ENCODE measurements at regions not wholly inside any gene's neighbourhood (a gene's known extent, or its start where the extent isn't known, plus 50 kb on each side); places are given as distances from the start of the nearest gene placed in this dataset.

- no peaks in the 10 kb centered on the region for H3K9me3 ChIP-seq (ENCODE audit: control insufficient read depth in 2 of 2, low read length in 2 of 2)
- ATAC-seq (ENCODE audit: low read depth in 2 of 2) = no peak
- no peaks in the 10 kb centered on the region for H3K36me3 ChIP-seq (ENCODE audit: control insufficient read depth, insufficient read depth, low read length)
- H3K27me3 Mint-ChIP-seq = no peaks in the 10 kb centered on the region
- no peak overlapping the region for H3K27ac ChIP-seq (ENCODE audit: insufficient read depth, low read length, poor library complexity, severe bottlenecking)
- H3K27ac Mint-ChIP-seq = no peak overlapping the region
- no peaks in the 10 kb centered on the region for H3K36me3 Mint-ChIP-seq
- H3K4me3 ChIP-seq (ENCODE audit: low read depth, low read length) = no peak overlapping the region
- no peak for DNase-seq
- no peak overlapping the region for H3K4me3 Mint-ChIP-seq
- no peaks in the 10 kb centered on the region for H3K27me3 ChIP-seq (ENCODE audit: control insufficient read depth, insufficient read depth, low read length)
- H3K4me1 ChIP-seq (ENCODE audit: control insufficient read depth, insufficient read depth, low read length, poor library complexity, severe bottlenecking) = no peaks in the 10 kb centered on the region
- peaks cover 0 to 4% (median 0%) of the 10 kb centered on the region in 7 donors for H3K9me3 Mint-ChIP-seq
- no peaks in the 10 kb centered on the region for H3K4me1 Mint-ChIP-seq
Observed at GRCh38 chr18:11388755-11389680, 220.4 kb upstream of the SLC35G4 start.

DNA sequence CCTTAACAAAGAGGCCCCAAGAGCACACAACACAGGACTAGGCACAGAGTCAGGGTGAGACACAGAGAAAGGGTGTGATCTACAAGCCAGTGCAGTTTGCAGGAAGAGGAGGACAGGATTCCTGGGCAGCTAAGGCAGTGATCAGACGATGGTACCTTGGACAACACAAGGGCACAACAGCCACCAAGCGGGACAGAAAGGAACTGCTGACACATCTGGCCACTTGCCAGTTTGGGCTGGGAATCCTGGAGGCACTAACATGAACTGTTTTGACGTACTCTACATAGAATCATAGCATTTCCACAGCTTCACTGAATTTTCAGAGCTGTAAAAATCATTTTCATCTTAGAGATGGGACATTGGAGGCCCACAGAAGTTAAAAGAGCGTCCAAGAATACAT is 221.5 kb upstream of the SLC35G4 start:
- Mint-ChIP-seq H3K4me1 (no peaks in the 10 kb centered on the region), H3K27me3 (no peaks in the 10 kb centered on the region), H3K36me3 (no peaks in the 10 kb centered on the region), H3K4me3 (no peak overlapping the region), H3K27ac (no peak overlapping the region), H3K9me3 (peaks cover 0 to 4% (median 0%) of the 10 kb centered on the region in 7 donors)
- Histone ChIP-seq H3K27ac (ENCODE audit: insufficient read depth, low read length, poor library complexity, severe bottlenecking) (no peak overlapping the region), H3K27me3 (ENCODE audit: control insufficient read depth, insufficient read depth, low read length) (no peaks in the 10 kb centered on the region), H3K9me3 (ENCODE audit: control insufficient read depth in 2 of 2, low read length in 2 of 2) (no peaks in the 10 kb centered on the region), H3K36me3 (ENCODE audit: control insufficient read depth, insufficient read depth, low read length) (no peaks in the 10 kb centered on the region), H3K4me1 (ENCODE audit: control insufficient read depth, insufficient read depth, low read length, poor library complexity, severe bottlenecking) (no peaks in the 10 kb centered on the region), H3K4me3 (ENCODE audit: low read depth, low read length) (no peak overlapping the region)
- ATAC-seq (ENCODE audit: low read depth in 2 of 2) = no peak
- DNase-seq = no peak

GRCh38 chr18:11383381-11383780 is 226.0 kb upstream of the SLC35G4 start:
- no peaks in the 10 kb centered on the region for H3K9me3 ChIP-seq (ENCODE audit: control insufficient read depth in 2 of 2, low read length in 2 of 2)
- Mint-ChIP-seq H3K4me3 (no peak overlapping the region), H3K4me1 (no peaks in the 10 kb centered on the region), H3K27ac (no peak overlapping the region), H3K27me3 (no peaks in the 10 kb centered on the region), H3K9me3 (peaks cover 0 to 3% (median 0%) of the 10 kb centered on the region in 7 donors), H3K36me3 (no peaks in the 10 kb centered on the region)
- no peak overlapping the region for H3K27ac ChIP-seq (ENCODE audit: insufficient read depth, low read length, poor library complexity, severe bottlenecking)
- ATAC-seq (ENCODE audit: low read depth in 2 of 2) (no peak), DNase-seq (no peak)
- no peaks in the 10 kb centered on the region for H3K4me1 ChIP-seq (ENCODE audit: control insufficient read depth, insufficient read depth, low read length, poor library complexity, severe bottlenecking)
- H3K27me3 ChIP-seq (ENCODE audit: control insufficient read depth, insufficient read depth, low read length) = no peaks in the 10 kb centered on the region
- no peak overlapping the region for H3K4me3 ChIP-seq (ENCODE audit: low read depth, low read length)
- H3K36me3 ChIP-seq (ENCODE audit: control insufficient read depth, insufficient read depth, low read length) = no peaks in the 10 kb centered on the region

DNA sequence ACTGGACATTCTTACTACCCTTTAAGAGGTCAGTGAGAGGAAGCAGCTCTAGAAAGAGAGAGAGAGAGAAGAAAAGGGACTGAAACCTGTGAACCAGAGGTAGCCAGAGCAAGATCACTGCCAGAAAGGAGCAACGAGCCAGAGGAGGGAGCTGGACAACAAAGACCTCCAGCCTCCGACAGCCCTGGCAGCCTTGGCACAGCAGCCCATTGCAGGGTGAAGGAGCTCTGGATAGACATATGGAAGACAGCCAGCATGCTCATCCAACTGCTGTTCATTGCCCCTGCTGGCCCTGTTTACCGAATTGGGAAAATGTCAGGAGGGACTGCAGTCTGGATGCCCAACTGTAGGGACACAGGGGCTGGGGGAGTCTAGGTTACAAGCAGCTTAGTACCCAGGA is 228.4 kb upstream of the SLC35G4 start:
- Histone ChIP-seq H3K9me3 (ENCODE audit: control insufficient read depth in 2 of 2, low read length in 2 of 2) (no peaks in the 10 kb centered on the region), H3K27me3 (ENCODE audit: control insufficient read depth, insufficient read depth, low read length) (no peaks in the 10 kb centered on the region), H3K36me3 (ENCODE audit: control insufficient read depth, insufficient read depth, low read length) (no peaks in the 10 kb centered on the region), H3K4me1 (ENCODE audit: control insufficient read depth, insufficient read depth, low read length, poor library complexity, severe bottlenecking) (no peaks in the 10 kb centered on the region), H3K27ac (ENCODE audit: insufficient read depth, low read length, poor library complexity, severe bottlenecking) (no peak overlapping the region), H3K4me3 (ENCODE audit: low read depth, low read length) (no peak overlapping the region)
- Mint-ChIP-seq H3K9me3 (peaks cover 0 to 3% (median 0%) of the 10 kb centered on the region in 7 donors), H3K36me3 (no peaks in the 10 kb centered on the region), H3K4me3 (no peak overlapping the region), H3K27ac (no peak overlapping the region), H3K27me3 (no peaks in the 10 kb centered on the region), H3K4me1 (no peaks in the 10 kb centered on the region)
- no peak for ATAC-seq (ENCODE audit: low read depth in 2 of 2)
- no peak for DNase-seq

DNA sequence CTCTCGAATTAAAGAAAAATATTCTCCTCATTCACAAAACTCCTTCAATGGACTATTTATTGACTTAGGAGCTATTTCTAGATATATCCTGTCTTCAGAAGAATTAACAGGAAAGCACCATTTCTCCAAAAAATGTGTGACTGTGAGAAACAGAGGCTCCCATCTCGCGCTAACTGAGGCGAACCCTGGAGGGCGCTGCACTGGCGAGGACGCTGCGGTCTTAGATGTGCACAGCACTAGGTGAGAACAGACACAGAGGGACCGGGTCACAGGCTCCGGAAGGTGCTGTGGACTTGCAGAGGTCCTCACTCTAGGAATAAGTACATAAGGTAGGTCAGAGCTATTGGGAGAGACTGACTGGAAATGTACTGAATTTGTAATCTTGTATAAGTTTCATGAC is 229.7 kb upstream of the SLC35G4 start:
- DNase-seq = no peak
- no peaks in the 10 kb centered on the region for H3K4me1 ChIP-seq (ENCODE audit: control insufficient read depth, insufficient read depth, low read length, poor library complexity, severe bottlenecking)
- Mint-ChIP-seq H3K27me3 (no peaks in the 10 kb centered on the region), H3K36me3 (no peaks in the 10 kb centered on the region), H3K4me3 (no peak overlapping the region), H3K27ac (no peak overlapping the region), H3K9me3 (peaks cover 0 to 3% (median 0%) of the 10 kb centered on the region in 7 donors), H3K4me1 (no peaks in the 10 kb centered on the region)
- ATAC-seq (ENCODE audit: low read depth in 2 of 2) = no peak
- H3K27me3 ChIP-seq (ENCODE audit: control insufficient read depth, insufficient read depth, low read length) = no peaks in the 10 kb centered on the region
- H3K36me3 ChIP-seq (ENCODE audit: control insufficient read depth, insufficient read depth, low read length) = no peaks in the 10 kb centered on the region
- no peak overlapping the region for H3K4me3 ChIP-seq (ENCODE audit: low read depth, low read length)
- H3K27ac ChIP-seq (ENCODE audit: insufficient read depth, low read length, poor library complexity, severe bottlenecking) = no peak overlapping the region
- no peaks in the 10 kb centered on the region for H3K9me3 ChIP-seq (ENCODE audit: control insufficient read depth in 2 of 2, low read length in 2 of 2)

GRCh38 chr18:11377766-11378540 is 228.6 kb upstream of the PIEZO2 start:
- Mint-ChIP-seq H3K27ac (no peak overlapping the region), H3K9me3 (peaks cover 0 to 3% (median 0%) of the 10 kb centered on the region in 7 donors), H3K27me3 (no peaks in the 10 kb centered on the region), H3K4me1 (no peaks in the 10 kb centered on the region), H3K36me3 (no peaks in the 10 kb centered on the region), H3K4me3 (no peak overlapping the region)
- Histone ChIP-seq H3K4me3 (ENCODE audit: low read depth, low read length) (no peak overlapping the region), H3K9me3 (ENCODE audit: control insufficient read depth in 2 of 2, low read length in 2 of 2) (no peaks in the 10 kb centered on the region), H3K4me1 (ENCODE audit: control insufficient read depth, insufficient read depth, low read length, poor library complexity, severe bottlenecking) (no peaks in the 10 kb centered on the region), H3K27me3 (ENCODE audit: control insufficient read depth, insufficient read depth, low read length) (no peaks in the 10 kb centered on the region), H3K27ac (ENCODE audit: insufficient read depth, low read length, poor library complexity, severe bottlenecking) (no peak overlapping the region), H3K36me3 (ENCODE audit: control insufficient read depth, insufficient read depth, low read length) (no peaks in the 10 kb centered on the region)
- DNase-seq = no peak
- ATAC-seq (ENCODE audit: low read depth in 2 of 2) = no peak

DNA sequence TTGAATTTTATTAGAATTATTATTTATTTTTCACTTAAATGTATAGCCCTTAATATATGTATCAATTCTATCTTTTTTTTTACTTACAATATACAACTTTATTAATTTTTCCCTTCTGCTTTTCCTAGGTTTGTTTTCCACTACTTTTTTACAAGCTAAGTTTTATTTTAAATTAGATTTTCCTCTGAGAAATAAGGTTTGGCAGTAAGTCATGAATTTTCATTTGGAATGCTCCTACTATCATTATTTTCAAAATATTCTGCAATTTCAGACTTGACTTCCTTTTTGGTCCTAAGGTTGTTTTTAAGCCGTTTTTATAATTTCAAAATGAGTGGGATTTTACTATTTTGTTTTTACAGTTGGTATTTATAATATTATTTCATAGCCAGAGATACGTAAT is 222.8 kb upstream of the PIEZO2 start:
- Mint-ChIP-seq H3K27ac (no peak overlapping the region), H3K4me1 (no peaks in the 10 kb centered on the region), H3K9me3 (no peaks in the 10 kb centered on the region), H3K4me3 (no peak overlapping the region), H3K27me3 (no peaks in the 10 kb centered on the region), H3K36me3 (no peaks in the 10 kb centered on the region)
- H3K9me3 ChIP-seq (ENCODE audit: control insufficient read depth in 2 of 2, low read length in 2 of 2) = no peaks in the 10 kb centered on the region
- H3K4me1 ChIP-seq (ENCODE audit: control insufficient read depth, insufficient read depth, low read length, poor library complexity, severe bottlenecking) = no peaks in the 10 kb centered on the region
- DNase-seq (no peak), ATAC-seq (ENCODE audit: low read depth in 2 of 2) (no peak)
- no peaks in the 10 kb centered on the region for H3K27me3 ChIP-seq (ENCODE audit: control insufficient read depth, insufficient read depth, low read length)
- H3K36me3 ChIP-seq (ENCODE audit: control insufficient read depth, insufficient read depth, low read length) = no peaks in the 10 kb centered on the region
- no peak overlapping the region for H3K27ac ChIP-seq (ENCODE audit: insufficient read depth, low read length, poor library complexity, severe bottlenecking)
- H3K4me3 ChIP-seq (ENCODE audit: low read depth, low read length) = no peak overlapping the region
